Chondrocyte (in vitro differentiated cells): ENCODE measurements at regions not wholly inside any gene's neighbourhood (a gene's known extent, or its start where the extent isn't known, plus 50 kb on each side); places are given as distances from the start of the nearest gene placed in this dataset.
"Not testable (repeated sequence)": the region's sequence is repeated elsewhere in the genome, so short reads cannot be mapped to it uniquely, and the experiment has no call there.

ENCODE experiments used
- DNase-seq: peaks from one replicate; pipeline ENCODE4 v3.0.0; 2021; ENCODE audit warnings: mixed read lengths, low spot score
- H3K27ac Mint-ChIP-seq: one replicate; pipeline ENCODE4 v1.8.0; 2021; ENCODE audit warnings: mild to moderate bottlenecking, moderate library complexity, mixed read lengths; ENCODE audit not compliant: unreplicated experiment
- H3K27me3 Mint-ChIP-seq: 2 replicates; pipeline ENCODE4 v1.8.0; 2021; ENCODE audit warnings: low read depth, mixed read lengths
- H3K36me3 Mint-ChIP-seq: 2 replicates; pipeline ENCODE4 v1.8.0; 2021; ENCODE audit warnings: low read depth, mixed read lengths
- H3K4me1 Mint-ChIP-seq: 2 replicates; pipeline ENCODE4 v1.8.0; 2021; ENCODE audit warnings: low read depth, mild to moderate bottlenecking, mixed read lengths
- H3K4me3 Mint-ChIP-seq: one replicate; pipeline ENCODE4 v1.8.0; 2021; ENCODE audit warnings: mild to moderate bottlenecking, moderate library complexity, mixed read lengths; ENCODE audit not compliant: unreplicated experiment
- H3K9me3 Mint-ChIP-seq: 2 replicates; pipeline ENCODE4 v1.8.0; 2021; ENCODE audit warnings: low read depth, mixed read lengths
- CTCF ChIP-seq: fragments of 200-600 bp; sonication (generic); IDR thresholded peaks from 2 replicates; pipeline ENCODE4 v1.5.0; 2021; ENCODE audit warnings: antibody characterized with exemption, mild to moderate bottlenecking, moderate library complexity

- H3K4me3 Mint-ChIP-seq: no peak overlapping the region
- H3K9me3 Mint-ChIP-seq: peaks cover 14% of the 10 kb centered on the region
- no peaks in the 10 kb centered on the region for H3K36me3 Mint-ChIP-seq
- DNase-seq: no peak
- no peak for TF ChIP-seq CTCF
- no peak overlapping the region for H3K27ac Mint-ChIP-seq
- no peaks in the 10 kb centered on the region for H3K4me1 Mint-ChIP-seq
- H3K27me3 Mint-ChIP-seq: no peaks in the 10 kb centered on the region
Observed at GRCh38 chr14:27315947-27316346, 718.1 kb upstream of the NOVA1 start.

- Mint-ChIP-seq H3K4me1 (no peaks in the 10 kb centered on the region), H3K9me3 (peaks cover 17% of the 10 kb centered on the region), H3K36me3 (peaks cover 1% of the 10 kb centered on the region), H3K27me3 (no peaks in the 10 kb centered on the region), H3K27ac (no peak overlapping the region), H3K4me3 (no peak overlapping the region)
- no peak for DNase-seq
- no peak for TF ChIP-seq CTCF
Observed at GRCh38 chr14:27318774-27319420, 721.1 kb upstream of the NOVA1 start.

- Mint-ChIP-seq H3K9me3 (peaks cover 17% of the 10 kb centered on the region), H3K27me3 (no peaks in the 10 kb centered on the region), H3K36me3 (peaks cover 1% of the 10 kb centered on the region), H3K4me3 (no peak overlapping the region), H3K27ac (no peak overlapping the region), H3K4me1 (no peaks in the 10 kb centered on the region)
- DNase-seq: no peak
- TF ChIP-seq CTCF: no peak
Observed at GRCh38 chr14:27320261-27320660, 722.4 kb upstream of the NOVA1 start.

- no peak overlapping the region for H3K4me3 Mint-ChIP-seq
- no peaks in the 10 kb centered on the region for H3K4me1 Mint-ChIP-seq
- H3K27ac Mint-ChIP-seq: no peak overlapping the region
- no peak for DNase-seq
- peaks cover 41% of the 10 kb centered on the region for H3K9me3 Mint-ChIP-seq
- no peaks in the 10 kb centered on the region for H3K27me3 Mint-ChIP-seq
- TF ChIP-seq CTCF: no peak
- peaks cover 1% of the 10 kb centered on the region for H3K36me3 Mint-ChIP-seq
Observed at GRCh38 chr14:27327095-27327494, 729.3 kb upstream of the NOVA1 start.

DNA sequence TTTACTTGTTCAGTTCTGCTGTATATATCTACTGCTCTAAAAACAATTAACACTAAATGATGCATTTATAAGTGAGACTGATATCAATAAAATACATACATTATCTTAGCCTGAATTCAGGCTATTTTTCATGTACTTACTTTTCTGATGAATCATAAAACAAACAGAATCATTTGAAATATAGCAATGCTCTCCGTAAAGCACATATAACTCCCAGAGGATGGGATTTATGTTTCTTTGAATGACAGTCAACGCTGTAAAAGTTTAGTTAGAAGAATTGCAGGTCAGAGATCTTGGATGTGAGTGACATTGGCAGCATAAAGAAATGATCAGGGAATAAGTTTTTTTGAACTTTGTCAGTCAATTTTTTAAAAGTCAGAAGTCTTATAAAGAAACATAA, 740.2 kb upstream of the NOVA1 start:
- H3K36me3 Mint-ChIP-seq: no peaks in the 10 kb centered on the region
- H3K27me3 Mint-ChIP-seq: no peaks in the 10 kb centered on the region
- H3K9me3 Mint-ChIP-seq: peaks cover 11% of the 10 kb centered on the region
- H3K27ac Mint-ChIP-seq: no peak overlapping the region
- H3K4me1 Mint-ChIP-seq: no peaks in the 10 kb centered on the region
- no peak for TF ChIP-seq CTCF
- no peak overlapping the region for H3K4me3 Mint-ChIP-seq
- no peak for DNase-seq

- peaks cover 30% of the 10 kb centered on the region for H3K9me3 Mint-ChIP-seq
- not testable (repeated sequence) for H3K36me3 Mint-ChIP-seq, H3K27ac Mint-ChIP-seq
Observed at GRCh38 chr14:27363036-27363435, 765.2 kb upstream of the NOVA1 start.

More at GRCh38 chr14:27363036-27363435, 765.2 kb upstream of the NOVA1 start:
- H3K4me1 Mint-ChIP-seq, H3K4me3 Mint-ChIP-seq, H3K27me3 Mint-ChIP-seq: not testable (repeated sequence)
- peak; percentile 55 for DNase-seq
